GM18870 (cell line): ENCODE measurements at regions not wholly inside any gene's neighbourhood (a gene's known extent, or its start where the extent isn't known, plus 50 kb on each side); places are given as distances from the start of the nearest gene placed in this dataset.
A peak's percentile ranks its signal among the peaks of the same experiment; 100 is the strongest.
"Not testable (repeated sequence)": the region's sequence is repeated elsewhere in the genome, so short reads cannot be mapped to it uniquely, and the experiment has no call there.

ENCODE experiments used
- ATAC-seq: cut with Tn5 transposase; IDR thresholded peaks from one replicate; pipeline ENCODE4 v1.9.1; 2021; ENCODE audit warnings: moderate library complexity; ENCODE audit not compliant: unreplicated experiment

DNA sequence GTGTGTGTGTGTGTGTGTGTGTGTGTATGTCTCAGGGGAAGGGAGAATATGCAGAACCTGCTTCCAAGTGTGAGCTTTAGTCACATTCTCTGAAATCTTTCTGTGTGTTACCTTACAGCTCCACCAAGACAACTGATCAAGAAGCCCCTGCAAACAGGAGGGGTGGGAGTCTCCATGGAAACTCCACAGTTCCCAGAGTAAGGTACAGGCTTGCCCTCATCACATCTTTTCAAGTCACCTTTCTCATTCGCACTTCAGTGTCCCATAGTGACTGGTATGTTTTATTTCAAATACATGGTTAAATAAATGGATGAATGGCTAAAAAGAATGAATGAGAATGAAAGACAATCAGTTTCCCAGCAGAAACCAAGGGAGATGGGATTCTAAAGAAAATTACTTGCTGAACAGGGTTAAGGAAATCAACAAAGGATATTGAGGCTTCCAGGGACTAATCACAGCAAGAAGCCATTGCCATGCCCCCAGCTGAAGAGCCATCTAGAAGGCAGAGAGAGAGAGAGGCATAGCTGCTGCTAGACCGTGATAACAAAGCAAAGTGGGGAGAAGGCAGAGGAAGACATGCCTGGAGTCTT is 987.2 kb upstream of the CELF4 start:
- ATAC-seq, result no peak

GRCh38 chr18:38551881-38552280 is 986.3 kb upstream of the CELF4 start:
- no peak for ATAC-seq

DNA sequence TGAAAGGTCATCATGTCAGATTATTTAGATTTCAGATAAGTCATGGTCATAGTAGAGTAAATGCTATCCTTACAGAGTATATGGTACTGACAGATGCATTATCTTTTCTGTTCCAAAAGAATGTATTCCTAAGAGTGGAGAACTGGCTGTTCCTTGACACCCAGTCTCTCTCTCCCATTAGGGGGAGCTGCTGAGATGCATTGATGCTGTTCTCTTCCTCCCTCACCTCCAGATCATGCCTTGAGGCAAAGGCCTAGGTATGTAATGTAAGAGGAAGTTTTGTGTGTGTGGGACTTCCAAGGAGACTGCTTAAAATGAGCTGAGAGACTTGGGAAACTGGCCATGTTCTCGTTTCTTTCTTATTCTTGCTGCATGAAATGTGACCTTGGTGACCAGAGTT is 979.5 kb upstream of the CELF4 start:
- ATAC-seq, result no peak

GRCh38 chr18:38539856-38540255 is 974.3 kb upstream of the CELF4 start:
- ATAC-seq, result no peak

DNA sequence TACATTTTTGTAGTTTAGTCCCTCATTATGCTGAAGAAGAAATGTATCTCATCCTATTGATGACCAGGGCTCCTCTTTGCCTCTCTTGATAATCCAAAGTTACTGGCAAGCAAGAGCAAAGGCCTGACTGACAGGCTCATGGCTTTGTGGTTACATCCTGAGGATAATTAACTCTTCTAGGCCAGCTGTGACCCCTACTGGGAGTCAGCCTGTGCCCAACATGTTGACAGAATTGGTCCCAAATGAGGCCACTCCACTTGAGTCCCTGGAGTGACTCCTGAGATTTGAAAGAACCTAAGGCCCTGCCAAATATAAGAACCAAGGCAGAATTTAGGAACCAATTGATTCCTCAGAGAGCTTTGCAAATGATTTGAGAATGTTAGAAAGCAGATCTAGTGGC is 973.8 kb upstream of the CELF4 start:
- ATAC-seq, result no peak

DNA sequence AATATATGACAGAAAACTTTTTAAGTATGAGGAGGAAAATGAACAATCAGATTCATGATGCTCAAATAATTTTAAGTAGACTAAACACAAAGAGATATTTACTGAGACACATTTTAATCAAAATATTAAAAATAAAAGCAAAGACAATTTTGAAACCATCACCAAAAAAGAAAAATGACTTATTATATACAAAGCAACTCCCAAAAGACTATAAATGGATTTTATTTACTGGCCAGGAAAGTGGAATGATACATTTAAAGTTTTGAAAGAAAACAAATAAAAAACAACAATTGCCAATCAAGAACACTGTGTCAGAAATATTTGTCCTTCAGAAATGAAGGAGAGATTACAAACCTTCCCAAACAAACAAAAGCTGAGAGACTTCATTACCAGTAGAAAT is 968.5 kb upstream of the CELF4 start:
- no peak for ATAC-seq

- ATAC-seq, result peak; percentile 88
Observed at GRCh38 chr18:38526922-38527321, 961.3 kb upstream of the CELF4 start.

- ATAC-seq, result no peak
Observed at GRCh38 chr18:38525039-38525438, 959.4 kb upstream of the CELF4 start.

DNA sequence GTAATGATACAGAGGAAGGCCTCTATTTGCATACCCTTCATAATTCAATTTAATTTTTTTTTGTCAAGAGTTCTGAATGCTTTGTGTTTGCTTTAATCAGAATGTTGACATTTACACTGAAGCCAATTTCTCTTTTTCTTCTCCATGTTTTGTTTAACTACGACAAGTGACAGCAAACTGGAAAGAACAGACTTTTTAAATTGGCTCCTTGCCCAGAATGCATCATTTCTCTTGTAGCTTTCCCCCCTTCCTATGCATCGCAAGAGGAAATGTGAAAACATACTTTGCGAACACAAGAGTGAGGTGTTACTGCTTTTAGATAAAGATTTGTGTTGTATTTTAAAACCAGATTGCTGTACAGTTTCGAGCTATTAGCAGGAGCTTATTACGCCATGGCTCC is 955.2 kb upstream of the CELF4 start:
- no peak for ATAC-seq

- no peak for ATAC-seq
Observed at GRCh38 chr18:38502539-38502938, 936.9 kb upstream of the CELF4 start.

GRCh38 chr18:38497266-38497665 is 931.7 kb upstream of the CELF4 start:
- no peak for ATAC-seq

- no peak for ATAC-seq
Observed at GRCh38 chr18:38496222-38496793, 930.7 kb upstream of the CELF4 start.

DNA sequence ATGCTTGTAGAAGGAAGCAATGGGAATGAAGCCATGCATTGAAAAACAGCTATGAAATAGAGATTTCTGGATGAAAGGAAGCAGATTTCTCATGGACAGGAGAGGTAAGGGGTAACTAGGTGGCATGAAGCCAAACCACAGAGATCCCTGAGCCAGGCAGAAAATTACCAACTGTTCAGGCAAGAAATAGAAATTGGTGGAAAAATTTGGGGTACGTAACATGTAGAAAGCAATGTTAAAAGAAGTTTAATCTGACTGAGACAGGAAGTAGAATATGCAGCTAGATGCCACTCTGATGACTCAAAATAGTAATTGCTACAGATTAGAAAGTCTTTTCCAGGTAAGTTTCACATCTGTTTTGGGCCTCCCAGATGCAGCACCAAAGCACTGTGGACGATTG is 928.5 kb upstream of the CELF4 start:
- ATAC-seq, result no peak

DNA sequence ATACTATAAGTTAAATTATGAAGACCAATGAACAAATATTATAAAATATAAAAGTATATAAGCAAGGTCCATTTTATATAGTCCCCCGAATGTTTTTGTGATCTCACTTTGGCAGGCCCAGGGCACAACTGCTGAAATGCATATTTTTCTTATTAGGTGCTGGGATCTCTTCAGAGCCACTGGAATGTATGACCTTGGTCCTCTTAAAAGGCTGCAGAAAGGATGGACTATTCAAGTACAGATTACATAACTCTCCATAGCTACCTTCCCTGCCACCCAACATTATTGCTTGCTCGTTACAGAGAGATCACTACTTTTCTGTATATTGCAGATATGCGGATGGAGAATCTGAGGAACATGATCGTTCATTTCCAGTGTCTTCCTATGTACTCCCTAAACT is 925.6 kb upstream of the CELF4 start:
- no peak for ATAC-seq

GRCh38 chr18:38489721-38490120 is 924.1 kb upstream of the CELF4 start:
- not testable (repeated sequence) for ATAC-seq

DNA sequence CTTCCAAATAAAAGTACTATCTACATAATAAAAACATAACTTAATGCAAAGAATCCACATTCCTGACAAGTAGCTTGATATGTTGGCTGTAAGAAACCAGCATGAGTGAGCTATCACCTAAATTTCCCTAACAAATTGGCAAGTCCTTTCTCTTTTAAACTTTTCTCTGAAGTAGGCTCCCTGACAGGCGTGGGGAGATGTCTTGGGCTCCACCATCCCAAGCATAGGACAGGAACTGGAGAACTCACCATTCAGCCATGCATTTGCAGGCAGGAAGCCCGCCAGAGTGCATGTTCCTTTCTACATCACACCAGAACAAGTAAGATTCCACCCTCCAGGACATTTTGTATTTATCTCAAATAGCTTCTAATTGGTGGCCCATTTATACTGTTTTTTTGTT is 921.9 kb upstream of the CELF4 start:
- ATAC-seq, result no peak

DNA sequence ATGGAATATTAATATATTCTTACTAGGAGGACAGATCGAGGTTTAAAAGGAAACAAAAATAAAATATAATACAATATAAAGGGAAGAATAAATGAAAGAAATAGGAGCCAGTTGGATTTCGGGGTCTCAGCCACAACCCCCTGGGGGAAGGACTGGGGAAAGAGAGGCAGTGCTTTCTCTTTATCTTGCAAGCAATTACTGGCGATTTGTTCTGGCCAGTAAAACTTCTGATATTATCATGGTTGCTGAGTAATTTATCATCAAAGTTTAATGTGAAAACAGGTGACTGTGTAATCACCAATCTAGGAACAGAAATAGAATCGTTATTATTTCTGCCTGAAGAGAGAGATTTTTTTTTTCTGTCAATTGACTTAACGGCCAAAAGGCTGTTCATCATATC is 917.7 kb upstream of the CELF4 start:
- no peak for ATAC-seq

DNA sequence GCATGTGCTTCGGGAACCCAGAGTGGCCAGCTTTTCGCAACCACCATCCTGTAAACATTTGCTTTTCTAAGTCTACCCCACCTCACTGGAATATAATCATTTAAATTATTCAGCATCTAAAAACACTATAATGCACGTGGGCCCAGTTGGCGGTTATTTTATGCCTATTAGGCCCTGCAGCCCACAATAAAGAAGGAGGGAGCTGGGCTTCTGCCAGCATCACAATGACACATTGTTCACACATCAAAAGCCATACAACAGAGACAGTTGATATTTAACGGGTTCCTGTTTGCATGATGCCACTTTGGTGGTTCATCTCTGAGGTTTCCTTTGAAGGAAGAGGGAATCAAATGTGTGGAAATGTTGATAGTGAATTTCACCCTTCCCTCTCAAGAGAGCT is 916.0 kb upstream of the CELF4 start:
- no peak for ATAC-seq

GRCh38 chr18:38475686-38476085 is 910.1 kb upstream of the CELF4 start:
- no peak for ATAC-seq

GRCh38 chr18:38473535-38473934 is 907.9 kb upstream of the CELF4 start:
- ATAC-seq, result no peak

DNA sequence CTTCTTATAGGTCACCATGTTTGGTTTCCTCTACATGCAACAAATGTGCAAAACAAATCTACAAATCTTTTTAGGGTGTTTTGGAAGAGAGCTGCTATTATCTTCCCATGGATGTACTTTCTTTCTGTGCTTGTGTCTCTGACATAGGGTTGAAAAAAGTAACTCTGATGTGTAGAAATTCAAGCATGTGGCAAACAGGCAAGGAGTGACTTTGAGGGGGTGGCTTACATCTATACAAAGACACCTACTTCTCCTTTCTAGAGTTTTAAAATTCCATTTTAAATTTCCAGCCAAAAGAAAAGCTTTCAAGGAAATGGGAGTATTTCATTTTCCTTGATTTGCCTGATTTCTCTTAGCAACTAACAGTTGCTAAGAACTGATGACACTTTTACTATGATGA is 904.8 kb upstream of the CELF4 start:
- ATAC-seq, result no peak

DNA sequence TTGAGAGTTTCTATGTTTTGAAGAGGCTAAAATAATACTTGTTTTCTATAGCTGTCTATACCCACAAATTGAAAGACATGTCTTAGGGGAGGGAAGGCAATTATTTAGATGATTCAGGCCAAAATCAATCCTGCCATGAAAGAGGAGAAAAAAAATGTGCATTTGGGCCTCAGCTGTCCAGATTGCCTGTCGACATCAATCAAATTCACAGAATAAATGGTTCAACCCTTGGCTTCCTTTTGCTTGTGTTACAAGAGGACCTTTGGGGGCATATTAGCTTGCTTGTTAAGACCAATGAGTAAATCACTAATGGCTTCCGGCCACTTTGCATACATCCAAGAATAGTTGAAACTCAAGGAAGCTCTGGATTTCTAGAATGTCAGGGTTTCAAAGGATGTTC is 900.8 kb upstream of the CELF4 start:
- ATAC-seq, result no peak

DNA sequence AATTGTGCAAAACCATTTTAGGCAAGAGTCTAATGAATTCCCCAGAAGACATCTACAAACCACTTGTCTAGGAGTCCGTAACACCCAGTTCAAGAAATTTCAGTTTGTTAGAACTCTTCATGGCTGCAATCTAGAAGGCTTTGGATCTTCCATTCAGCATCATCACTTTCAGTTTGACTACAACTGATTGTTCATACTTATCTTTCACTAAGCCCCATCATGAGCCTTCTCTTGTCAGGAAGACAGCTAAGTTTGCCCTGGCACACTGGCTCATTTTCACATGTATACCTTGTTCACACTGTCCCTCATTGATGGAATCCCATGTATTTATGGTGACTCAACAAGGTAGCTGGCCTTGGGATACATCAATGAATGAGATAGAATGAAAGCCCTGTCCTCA is 898.4 kb upstream of the CELF4 start:
- ATAC-seq, result no peak
